Breast epithelium (tissue), 3 donors: ENCODE measurements at regions not wholly inside any gene's neighbourhood (a gene's known extent, or its start where the extent isn't known, plus 50 kb on each side); places are given as distances from the start of the nearest gene placed in this dataset.

ENCODE experiments used
- POLR2A ChIP-seq: fragments of 450-650 bp; IDR thresholded peaks from one replicate; pipeline ENCODE4 v1.6.1; 2016; ENCODE audit warnings: antibody characterized with exemption, mild to moderate bottlenecking, moderate library complexity
- POLR2AphosphoS5 ChIP-seq, 3 donors: sonication (generic); formaldehyde crosslinking; IDR thresholded peaks; one replicate each; pipeline ENCODE4 v1.6.1; 2017; ENCODE audit warnings: antibody characterized with exemption in 3 of 3
- TF ChIP-seq, protein P1 (sequence below), 3 donors: fragments of 450-650 bp; IDR thresholded peaks; one replicate each; pipeline ENCODE4 v1.5.1; 2016 to 2017; ENCODE audit warnings: antibody characterized with exemption in 3 of 3, mild to moderate bottlenecking in 3 of 3, moderate library complexity in 3 of 3

DNA sequence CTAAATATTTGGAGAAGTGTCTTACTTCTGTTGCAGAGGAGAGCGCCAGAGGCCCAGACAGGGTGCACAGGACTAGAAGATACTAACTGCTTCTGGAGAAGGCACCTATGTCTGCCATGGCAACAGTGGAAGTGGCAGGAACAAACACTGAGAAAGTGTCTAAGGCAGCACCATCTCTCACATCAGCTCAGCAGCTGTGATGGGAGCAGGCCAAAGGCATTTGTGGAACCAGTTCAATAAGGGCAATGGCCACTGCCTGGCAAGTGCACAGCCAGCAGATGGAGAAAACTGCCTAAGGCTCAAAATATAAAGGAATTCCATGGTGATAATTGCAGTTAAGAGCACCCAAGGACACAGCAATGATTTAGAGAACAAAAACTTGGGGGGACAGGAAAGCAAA lies 563.0 kb upstream of the CCDC54 start:
- no peak for TF ChIP-seq POLR2A
- TF ChIP-seq, protein P1, sequence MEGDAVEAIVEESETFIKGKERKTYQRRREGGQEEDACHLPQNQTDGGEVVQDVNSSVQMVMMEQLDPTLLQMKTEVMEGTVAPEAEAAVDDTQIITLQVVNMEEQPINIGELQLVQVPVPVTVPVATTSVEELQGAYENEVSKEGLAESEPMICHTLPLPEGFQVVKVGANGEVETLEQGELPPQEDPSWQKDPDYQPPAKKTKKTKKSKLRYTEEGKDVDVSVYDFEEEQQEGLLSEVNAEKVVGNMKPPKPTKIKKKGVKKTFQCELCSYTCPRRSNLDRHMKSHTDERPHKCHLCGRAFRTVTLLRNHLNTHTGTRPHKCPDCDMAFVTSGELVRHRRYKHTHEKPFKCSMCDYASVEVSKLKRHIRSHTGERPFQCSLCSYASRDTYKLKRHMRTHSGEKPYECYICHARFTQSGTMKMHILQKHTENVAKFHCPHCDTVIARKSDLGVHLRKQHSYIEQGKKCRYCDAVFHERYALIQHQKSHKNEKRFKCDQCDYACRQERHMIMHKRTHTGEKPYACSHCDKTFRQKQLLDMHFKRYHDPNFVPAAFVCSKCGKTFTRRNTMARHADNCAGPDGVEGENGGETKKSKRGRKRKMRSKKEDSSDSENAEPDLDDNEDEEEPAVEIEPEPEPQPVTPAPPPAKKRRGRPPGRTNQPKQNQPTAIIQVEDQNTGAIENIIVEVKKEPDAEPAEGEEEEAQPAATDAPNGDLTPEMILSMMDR (IDR thresholded peaks at IDR 0.05) = no peak
- TF ChIP-seq POLR2AphosphoS5 (IDR thresholded peaks at IDR 0.05) = no peak
